ENCODE measurements at regions not wholly inside any gene's neighbourhood (a gene's known extent, or its start where the extent isn't known, plus 50 kb on each side); places are given as distances from the start of the nearest gene placed in this dataset.
"Not testable (repeated sequence)": the region's sequence is repeated elsewhere in the genome, so short reads cannot be mapped to it uniquely, and the experiment has no call there.

- DNase-seq, result no peak
- Histone ChIP-seq H3K4me1 (no peaks in the 10 kb centered on the region), H3K4me3 (no peak overlapping the region), H3K27ac (no peak overlapping the region), H3K9me3 (no peaks in the 10 kb centered on the region), H3K36me3 (replicated peaks in 1 of 2; ENCODE audit: insufficient read depth in 1 of 2, low read depth in 2 of 2) (no peaks in the 10 kb centered on the region), H3K27me3 (no peaks in the 10 kb centered on the region)
- intact Hi-C loops (cut with DNase I), result no loop called here
- 81 to 82% methylated on average over 25 to 26 of the region's 26 CpGs for WGBS, 2 donors
- ATAC-seq, result no peak
- no peak for TF ChIP-seq POLR2A (IDR thresholded peaks at IDR 0.05)
- no peak for TF ChIP-seq CTCF (IDR thresholded peaks at IDR 0.05)
Observed at GRCh38 chr14:105978618-105979295, 452.4 kb downstream of the TMEM121 start.

GRCh38 chr14:105979446-105979845, 453.1 kb downstream of the TMEM121 start:
- no peak for TF ChIP-seq CTCF (IDR thresholded peaks at IDR 0.05)
- no peak for TF ChIP-seq POLR2A (IDR thresholded peaks at IDR 0.05)
- DNase-seq (no peak), ATAC-seq (no peak)
- Histone ChIP-seq H3K9me3 (no peaks in the 10 kb centered on the region), H3K4me1 (no peaks in the 10 kb centered on the region), H3K4me3 (no peak overlapping the region), H3K36me3 (replicated peaks in 1 of 2; ENCODE audit: insufficient read depth in 1 of 2, low read depth in 2 of 2) (no peaks in the 10 kb centered on the region), H3K27ac (no peak overlapping the region), H3K27me3 (no peaks in the 10 kb centered on the region)
- WGBS, 2 donors, result 70 to 78% methylated on average over 9 of the region's 9 CpGs
- intact Hi-C loops (cut with DNase I), result no loop called here

- no peaks in the 10 kb centered on the region for H3K4me1 ChIP-seq
- H3K4me3 ChIP-seq, result no peak overlapping the region
- no peaks in the 10 kb centered on the region for H3K9me3 ChIP-seq
- intact Hi-C loops (cut with DNase I), result no loop called here
- no peak for DNase-seq
- H3K27me3 ChIP-seq, result no peaks in the 10 kb centered on the region
- WGBS, 2 donors, result 46 to 70% methylated on average over 10 of the region's 10 CpGs
- TF ChIP-seq POLR2A (IDR thresholded peaks at IDR 0.05) (no peak), CTCF (IDR thresholded peaks at IDR 0.05) (no peak)
- ATAC-seq, result no peak
- no peaks in the 10 kb centered on the region for H3K36me3 ChIP-seq (replicated peaks in 1 of 2; ENCODE audit: insufficient read depth in 1 of 2, low read depth in 2 of 2)
- H3K27ac ChIP-seq, result no peak overlapping the region
Observed at GRCh38 chr14:105980224-105980623, 453.8 kb downstream of the TMEM121 start.

- H3K4me1 ChIP-seq; ATAC-seq; intact Hi-C loops (cut with DNase I); H3K36me3 ChIP-seq (replicated peaks in 1 of 2; ENCODE audit: insufficient read depth in 1 of 2, low read depth in 2 of 2); H3K27ac ChIP-seq; DNase-seq; H3K9me3 ChIP-seq; H3K4me3 ChIP-seq; H3K27me3 ChIP-seq: not testable (repeated sequence)
- WGBS, 2 donors, result 52 to 73% methylated on average over 7 to 8 of the region's 8 CpGs
Observed at GRCh38 chr14:105981517-105982302, 455.3 kb downstream of the TMEM121 start.

GRCh38 chr14:105982664-105983063, 456.3 kb downstream of the TMEM121 start:
- DNase-seq (no peak), ATAC-seq (no peak)
- Histone ChIP-seq H3K4me1 (no peaks in the 10 kb centered on the region), H3K27ac (no peak overlapping the region), H3K4me3 (no peak overlapping the region), H3K27me3 (no peaks in the 10 kb centered on the region), H3K36me3 (replicated peaks in 1 of 2; ENCODE audit: insufficient read depth in 1 of 2, low read depth in 2 of 2) (no peaks in the 10 kb centered on the region), H3K9me3 (no peaks in the 10 kb centered on the region)
- intact Hi-C loops (cut with DNase I), result no loop called here
- TF ChIP-seq POLR2A (IDR thresholded peaks at IDR 0.05), result no peak
- TF ChIP-seq CTCF (IDR thresholded peaks at IDR 0.05), result no peak
- 75 to 90% methylated on average over 4 to 8 of the region's 8 CpGs for WGBS, 2 donors

Measured in body of pancreas (tissue), 4 donors.